ENCODE measurements at regions not wholly inside any gene's neighbourhood (a gene's known extent, or its start where the extent isn't known, plus 50 kb on each side); places are given as distances from the start of the nearest gene placed in this dataset.

GRCh38 chr15:70488941-70489848 is 274.2 kb downstream of the UACA start (continued):
- TF ChIP-seq SMC3 (IDR thresholded peaks at IDR 0.05; ENCODE audit: low read depth, low read length), result no peak

DNA sequence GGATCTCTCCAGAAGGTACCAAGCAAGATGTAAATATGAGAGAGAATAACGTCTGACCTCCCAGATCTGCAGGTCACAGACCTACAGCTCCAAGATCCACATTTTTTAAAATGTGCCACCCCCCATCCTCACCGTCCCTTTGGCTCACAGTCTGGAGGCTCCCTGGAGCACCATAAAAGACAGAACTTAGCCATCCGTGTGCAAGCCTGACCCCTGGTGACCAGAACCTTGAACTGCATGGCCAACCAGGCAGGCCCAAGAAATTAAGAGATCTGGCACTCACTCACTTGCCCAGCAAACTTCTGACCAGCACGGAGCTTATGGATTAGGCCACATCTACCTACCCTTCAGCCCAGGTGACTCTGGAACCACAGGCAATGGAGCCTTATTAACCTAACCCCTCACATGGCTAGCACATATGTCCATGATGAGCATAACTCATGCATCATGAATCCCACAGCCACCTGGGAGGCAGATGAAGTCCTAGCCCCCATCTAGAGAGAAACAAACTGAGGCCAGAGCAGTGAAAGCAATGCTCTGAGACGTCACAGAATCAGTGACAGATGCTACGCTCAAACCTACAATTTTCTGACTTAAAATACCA is 275.3 kb downstream of the UACA start:
- 0% methylated on average over 1 of the region's 6 CpGs; no CpG with 5 or more reads in 1 of the 2 experiments for WGBS, 2 experiments (ENCODE audit: extremely low coverage in 2 of 2, insufficient read length in 1 of 2)
- no peak overlapping the region for H4K91ac ChIP-seq (ENCODE audit: insufficient read depth, low read depth, low read length)
- H3K36me3 ChIP-seq (ENCODE audit: control insufficient read depth, insufficient read depth, low read length), result no peaks in the 10 kb centered on the region
- peak overlapping the region; percentile 62 for H2BK20ac ChIP-seq (ENCODE audit: low read depth, low read length)
- in situ Hi-C loops (cut with MboI; ENCODE audit: low sequenced_read_pairs) (loop anchor here (10.0 to 25.0 kb wide), 4 partner anchors 401 to 1013 kb away; partner anchors contain the start of gene TLE3), dilution Hi-C loops (cut with HindIII; ENCODE audit: low sequenced_read_pairs, unreplicated experiment) (no loop called here), intact Hi-C loops (cut with micrococcal nuclease) (loop anchor here (1.0 to 2.0 kb wide), 4 partner anchors 759 to 1010 kb away; no protein-coding TSS in a partner anchor)
- H2BK120ac ChIP-seq (ENCODE audit: low read depth, low read length), result no peak overlapping the region; the same call in 1 of the 2 replicates
- ATAC-seq (ENCODE audit: low read depth), result peak; percentile 70
- H3K14ac ChIP-seq (replicated peaks; ENCODE audit: low read depth, low read length), result no peak overlapping the region
- no peak overlapping the region for H3K9ac ChIP-seq (ENCODE audit: low read depth, low read length)
- no peaks in the 10 kb centered on the region for H3K9me3 ChIP-seq (ENCODE audit: control insufficient read depth, insufficient read depth, low read length)
- H4K20me1 ChIP-seq (ENCODE audit: insufficient read depth, low read length), result peaks cover 8% of the 10 kb centered on the region
- no peak overlapping the region for H4K5ac ChIP-seq (ENCODE audit: low read depth, low read length)
- H4K8ac ChIP-seq (ENCODE audit: low read depth in 2 of 2, low read length in 2 of 2), result no peak overlapping the region
- CTCF ChIA-PET, result interaction anchor here (0.6 to 1.9 kb wide), 6 partner anchors 13 to 966 kb away, joined by 3 to 7 read pairs (median 3); no protein-coding TSS in a partner anchor
- POLR2A ChIA-PET (ENCODE audit: unreplicated experiment), result no interaction called here
- H2BK15ac ChIP-seq (ENCODE audit: low read depth, low read length), result peak overlapping the region; percentile 86; the same call in 1 of the 3 replicates
- H3K9me1 ChIP-seq (ENCODE audit: insufficient read depth, low read length), result 0 out of 2 replicates have a peak, but pooled peaks cover 10% of the 10 kb centered on the region
- H2AK5ac ChIP-seq (ENCODE audit: low read depth, low read length), result peak overlapping the region; percentile 89
- H3K4me1 ChIP-seq (ENCODE audit: control insufficient read depth, insufficient read depth, low read length), result peaks cover 32% of the 10 kb centered on the region
- no peak overlapping the region for H2AFZ ChIP-seq (replicated peaks; ENCODE audit: low read length, poor library complexity)
- H2AK9ac ChIP-seq (replicated peaks; ENCODE audit: low read depth, low read length, poor library complexity), result peak overlapping the region; percentile 20
- no peak overlapping the region for H3K56ac ChIP-seq (ENCODE audit: extremely low read depth, insufficient read depth, low read length)
- TF ChIP-seq POLR2A (IDR thresholded peaks at IDR 0.05; ENCODE audit: low read depth, low read length) (0 out of 2 replicates have a peak, but pooled peaks have one; percentile 50), RAD21 (IDR thresholded peaks at IDR 0.05; ENCODE audit: low read length) (peak; percentile 97), RFX5 (IDR thresholded peaks at IDR 0.05; ENCODE audit: low read depth, low read length) (no peak), SMC3 (IDR thresholded peaks at IDR 0.05; ENCODE audit: low read depth, low read length) (peak; percentile 92)
- TF ChIP-seq, protein P1, sequence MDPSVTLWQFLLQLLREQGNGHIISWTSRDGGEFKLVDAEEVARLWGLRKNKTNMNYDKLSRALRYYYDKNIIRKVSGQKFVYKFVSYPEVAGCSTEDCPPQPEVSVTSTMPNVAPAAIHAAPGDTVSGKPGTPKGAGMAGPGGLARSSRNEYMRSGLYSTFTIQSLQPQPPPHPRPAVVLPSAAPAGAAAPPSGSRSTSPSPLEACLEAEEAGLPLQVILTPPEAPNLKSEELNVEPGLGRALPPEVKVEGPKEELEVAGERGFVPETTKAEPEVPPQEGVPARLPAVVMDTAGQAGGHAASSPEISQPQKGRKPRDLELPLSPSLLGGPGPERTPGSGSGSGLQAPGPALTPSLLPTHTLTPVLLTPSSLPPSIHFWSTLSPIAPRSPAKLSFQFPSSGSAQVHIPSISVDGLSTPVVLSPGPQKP (IDR thresholded peaks at IDR 0.05; ENCODE audit: borderline replicate concordance, low read depth, low read length), result no peak
- TF ChIP-seq, protein P2, sequence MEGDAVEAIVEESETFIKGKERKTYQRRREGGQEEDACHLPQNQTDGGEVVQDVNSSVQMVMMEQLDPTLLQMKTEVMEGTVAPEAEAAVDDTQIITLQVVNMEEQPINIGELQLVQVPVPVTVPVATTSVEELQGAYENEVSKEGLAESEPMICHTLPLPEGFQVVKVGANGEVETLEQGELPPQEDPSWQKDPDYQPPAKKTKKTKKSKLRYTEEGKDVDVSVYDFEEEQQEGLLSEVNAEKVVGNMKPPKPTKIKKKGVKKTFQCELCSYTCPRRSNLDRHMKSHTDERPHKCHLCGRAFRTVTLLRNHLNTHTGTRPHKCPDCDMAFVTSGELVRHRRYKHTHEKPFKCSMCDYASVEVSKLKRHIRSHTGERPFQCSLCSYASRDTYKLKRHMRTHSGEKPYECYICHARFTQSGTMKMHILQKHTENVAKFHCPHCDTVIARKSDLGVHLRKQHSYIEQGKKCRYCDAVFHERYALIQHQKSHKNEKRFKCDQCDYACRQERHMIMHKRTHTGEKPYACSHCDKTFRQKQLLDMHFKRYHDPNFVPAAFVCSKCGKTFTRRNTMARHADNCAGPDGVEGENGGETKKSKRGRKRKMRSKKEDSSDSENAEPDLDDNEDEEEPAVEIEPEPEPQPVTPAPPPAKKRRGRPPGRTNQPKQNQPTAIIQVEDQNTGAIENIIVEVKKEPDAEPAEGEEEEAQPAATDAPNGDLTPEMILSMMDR (conservative IDR thresholded peaks at IDR 0.05; ENCODE audit: low read depth, low read length), result peak; percentile 95
- H2BK5ac ChIP-seq (ENCODE audit: low read depth, low read length, poor library complexity, severe bottlenecking), result no peak overlapping the region
- peak; percentile 67 for DNase-seq
- H3K4me3 ChIP-seq (ENCODE audit: insufficient read depth, low read depth, low read length), result no peak overlapping the region
- no TSS peak for BruUV-seq (replicated peaks)
- peaks cover 13% of the 10 kb centered on the region for H3K27me3 ChIP-seq (ENCODE audit: control insufficient read depth, insufficient read depth, low read length)
- no peak overlapping the region for H3K4me2 ChIP-seq (ENCODE audit: low read depth, low read length)
- no peak overlapping the region for H3K27ac ChIP-seq (ENCODE audit: insufficient read depth, low read length)
- no peaks in the 10 kb centered on the region for H3K79me1 ChIP-seq (ENCODE audit: low read depth in 1 of 2, low read length in 2 of 2)
- H3K23ac ChIP-seq (ENCODE audit: low read depth, low read length), result no peak overlapping the region
- H3K4ac ChIP-seq (ENCODE audit: low read depth, low read length), result no peak overlapping the region; the same call in 1 of the 2 replicates
- no peak overlapping the region for H3K18ac ChIP-seq (ENCODE audit: low read depth, low read length)
